Progenitor cell of endocrine pancreas (in vitro differentiated cells): ENCODE measurements at regions not wholly inside any gene's neighbourhood (a gene's known extent, or its start where the extent isn't known, plus 50 kb on each side); places are given as distances from the start of the nearest gene placed in this dataset.

Source experiments
- DNase-seq: peaks from one replicate; pipeline ENCODE4 v3.0.0; 2021; ENCODE audit warnings: low spot score; ENCODE audit not compliant: unreplicated experiment
- H3K27ac Mint-ChIP-seq: 2 replicates; pipeline ENCODE4 v1.8.0; 2021; ENCODE audit warnings: mild to moderate bottlenecking, moderate library complexity, mixed read lengths
- H3K27me3 Mint-ChIP-seq: 2 replicates; pipeline ENCODE4 v1.8.0; 2021; ENCODE audit warnings: mixed read lengths
- H3K36me3 Mint-ChIP-seq: 2 replicates; pipeline ENCODE4 v1.8.0; 2022; ENCODE audit warnings: mixed read lengths; ENCODE audit not compliant: insufficient read depth
- H3K4me1 Mint-ChIP-seq: 2 replicates; pipeline ENCODE4 v1.8.0; 2021; ENCODE audit warnings: low read depth, mixed read lengths
- H3K4me3 Mint-ChIP-seq: 2 replicates; pipeline ENCODE4 v1.8.0; 2021; ENCODE audit warnings: low read depth, mild to moderate bottlenecking, moderate library complexity, mixed read lengths
- H3K9me3 Mint-ChIP-seq: 2 replicates; pipeline ENCODE4 v1.8.0; 2021; ENCODE audit warnings: low read depth, mixed read lengths
- TF ChIP-seq, protein P1 (sequence below): fragments of 200-600 bp; sonication (generic); IDR thresholded peaks from one replicate; pipeline ENCODE4 v1.5.0; 2021; ENCODE audit warnings: antibody characterized with exemption, mild to moderate bottlenecking; ENCODE audit not compliant: unreplicated experiment

- no peak overlapping the region for H3K27ac Mint-ChIP-seq
- H3K27me3 Mint-ChIP-seq = peaks cover 30% of the 10 kb centered on the region
- TF ChIP-seq, protein P1, sequence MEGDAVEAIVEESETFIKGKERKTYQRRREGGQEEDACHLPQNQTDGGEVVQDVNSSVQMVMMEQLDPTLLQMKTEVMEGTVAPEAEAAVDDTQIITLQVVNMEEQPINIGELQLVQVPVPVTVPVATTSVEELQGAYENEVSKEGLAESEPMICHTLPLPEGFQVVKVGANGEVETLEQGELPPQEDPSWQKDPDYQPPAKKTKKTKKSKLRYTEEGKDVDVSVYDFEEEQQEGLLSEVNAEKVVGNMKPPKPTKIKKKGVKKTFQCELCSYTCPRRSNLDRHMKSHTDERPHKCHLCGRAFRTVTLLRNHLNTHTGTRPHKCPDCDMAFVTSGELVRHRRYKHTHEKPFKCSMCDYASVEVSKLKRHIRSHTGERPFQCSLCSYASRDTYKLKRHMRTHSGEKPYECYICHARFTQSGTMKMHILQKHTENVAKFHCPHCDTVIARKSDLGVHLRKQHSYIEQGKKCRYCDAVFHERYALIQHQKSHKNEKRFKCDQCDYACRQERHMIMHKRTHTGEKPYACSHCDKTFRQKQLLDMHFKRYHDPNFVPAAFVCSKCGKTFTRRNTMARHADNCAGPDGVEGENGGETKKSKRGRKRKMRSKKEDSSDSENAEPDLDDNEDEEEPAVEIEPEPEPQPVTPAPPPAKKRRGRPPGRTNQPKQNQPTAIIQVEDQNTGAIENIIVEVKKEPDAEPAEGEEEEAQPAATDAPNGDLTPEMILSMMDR = no peak
- H3K36me3 Mint-ChIP-seq = no peaks in the 10 kb centered on the region
- H3K9me3 Mint-ChIP-seq = no peaks in the 10 kb centered on the region
- H3K4me3 Mint-ChIP-seq = no peak overlapping the region
- DNase-seq = no peak
- H3K4me1 Mint-ChIP-seq = peaks cover 4% of the 10 kb centered on the region
Observed at GRCh38 chr16:55040366-55041086, 109.9 kb downstream of the IRX5 start.

DNA sequence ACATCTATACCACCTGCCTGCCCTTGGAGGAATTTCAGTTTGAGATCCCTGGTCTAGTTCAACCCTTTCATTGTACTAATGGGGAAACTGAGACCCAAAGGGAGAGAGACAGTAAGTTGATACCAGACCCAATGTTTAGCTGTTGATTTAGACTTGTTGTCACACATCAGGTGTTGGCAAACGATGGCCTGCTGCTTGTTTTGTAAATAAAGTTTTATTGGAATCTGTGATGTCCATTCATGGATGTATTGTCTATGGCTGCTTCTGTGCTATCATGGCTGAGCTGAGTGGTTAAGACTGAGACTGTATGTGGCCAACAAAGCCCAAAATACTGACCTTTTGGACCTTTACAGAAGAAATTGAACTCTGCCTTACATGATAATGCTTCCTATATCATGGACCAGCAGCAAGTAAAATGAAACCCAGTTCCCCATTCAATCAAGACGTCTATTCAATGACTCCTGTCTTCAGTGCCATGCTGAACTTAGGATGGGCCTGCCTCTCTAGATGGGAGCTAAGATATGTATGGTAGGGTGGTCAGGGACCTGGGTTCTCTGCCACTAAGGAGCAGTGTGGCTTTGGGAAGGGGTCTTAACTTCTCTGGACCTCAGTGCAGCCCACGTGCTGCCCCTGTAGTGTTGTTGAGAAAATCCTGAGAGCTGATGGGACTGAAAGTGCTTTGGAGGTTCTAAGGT, 111.0 kb downstream of the IRX5 start:
- no peaks in the 10 kb centered on the region for H3K9me3 Mint-ChIP-seq
- no peak for DNase-seq

DNA sequence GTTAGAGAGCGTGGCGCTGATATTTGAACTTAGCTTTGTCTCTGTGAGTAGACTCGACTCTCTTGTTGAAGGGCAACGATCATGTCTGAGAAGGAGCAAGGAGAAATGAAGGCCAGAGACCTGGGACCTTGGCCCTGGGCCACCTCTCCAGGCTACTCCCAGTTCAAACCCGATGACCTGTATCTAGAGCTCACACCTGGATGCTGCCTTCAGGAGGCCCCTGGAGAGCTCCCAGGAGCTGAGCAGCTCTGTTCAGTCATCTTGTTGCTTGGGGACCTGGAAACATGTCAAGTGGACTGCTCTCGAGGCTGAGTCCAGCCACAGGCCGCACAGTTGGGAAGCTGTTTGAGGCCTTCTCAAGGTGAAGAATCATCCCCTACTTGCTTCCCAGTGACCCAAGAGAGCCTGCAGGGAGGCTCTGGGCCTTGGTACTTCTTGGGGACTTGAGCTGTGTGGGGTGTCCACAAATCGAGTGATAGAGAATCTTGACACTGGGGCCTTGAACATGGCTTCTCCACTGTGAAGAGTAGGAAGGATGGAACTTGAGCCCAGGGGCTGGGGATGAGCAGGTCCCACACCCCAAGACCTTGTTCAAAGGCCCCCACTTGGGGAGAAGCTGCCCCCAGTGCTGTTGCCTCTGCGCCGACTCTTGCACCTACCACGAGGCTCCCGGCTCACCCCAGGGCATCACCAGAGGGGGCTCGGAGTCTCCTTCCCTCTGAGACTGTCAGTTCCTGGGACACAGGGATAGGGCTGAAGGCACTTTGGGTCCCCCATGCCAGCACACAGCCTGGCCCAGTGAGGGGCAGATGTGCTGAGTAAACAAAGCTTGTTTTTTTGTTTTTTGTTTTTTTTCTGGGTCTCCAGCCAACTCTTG, 112.1 kb downstream of the IRX5 start:
- peaks cover 38% of the 10 kb centered on the region for H3K27me3 Mint-ChIP-seq
- H3K27ac Mint-ChIP-seq = no peak overlapping the region
- no peak overlapping the region for H3K4me3 Mint-ChIP-seq
- H3K9me3 Mint-ChIP-seq = no peaks in the 10 kb centered on the region
- peaks cover 4% of the 10 kb centered on the region for H3K4me1 Mint-ChIP-seq
- H3K36me3 Mint-ChIP-seq = no peaks in the 10 kb centered on the region
- TF ChIP-seq, protein P1 = no peak
- DNase-seq = no peak

More for the DNA sequence above, 111.0 kb downstream of the IRX5 start:
- Mint-ChIP-seq H3K27ac (no peak overlapping the region), H3K36me3 (no peaks in the 10 kb centered on the region), H3K4me1 (peaks cover 4% of the 10 kb centered on the region), H3K27me3 (peaks cover 32% of the 10 kb centered on the region), H3K4me3 (no peak overlapping the region)
- TF ChIP-seq, protein P1 = no peak

- Mint-ChIP-seq H3K36me3 (no peaks in the 10 kb centered on the region), H3K27me3 (peaks cover 34% of the 10 kb centered on the region)
- no peak for DNase-seq
Observed at GRCh38 chr16:55043499-55043898, 112.8 kb downstream of the IRX5 start.

More at GRCh38 chr16:55043499-55043898, 112.8 kb downstream of the IRX5 start:
- TF ChIP-seq, protein P1 = no peak
- H3K4me3 Mint-ChIP-seq = no peak overlapping the region
- H3K4me1 Mint-ChIP-seq = no peaks in the 10 kb centered on the region
- no peak overlapping the region for H3K27ac Mint-ChIP-seq
- no peaks in the 10 kb centered on the region for H3K9me3 Mint-ChIP-seq
